WTC11 (cell line): ENCODE measurements at regions not wholly inside any gene's neighbourhood (a gene's known extent, or its start where the extent isn't known, plus 50 kb on each side); places are given as distances from the start of the nearest gene placed in this dataset.

Experiments
- ATAC-seq: fragments of 200-7000 bp; cut with Tn5 transposase; 2 replicates; pipeline ENCODE4 v1.10.0; 2021; ENCODE audit warnings: mild to moderate bottlenecking, moderate library complexity
- CTCF ChIA-PET: fragments of 300-600 bp; sonication (Branson Sonifier 250); formaldehyde crosslinking; loops from one replicate; lab custom pipeline; 2021; ENCODE audit warnings: antibody characterized with exemption; lab: Charles Lee
- POLR2A ChIA-PET: fragments of 350-600 bp; sonication (Branson Sonifier 250); formaldehyde crosslinking; loops from one replicate; lab custom pipeline; 2021; ENCODE audit warnings: antibody characterized with exemption; lab: Charles Lee
- DNase-seq: peaks from one replicate; pipeline ENCODE4 v3.0.0; 2021; ENCODE audit warnings: low spot score
- H3K27ac Mint-ChIP-seq: 2 replicates; pipeline ENCODE4 v1.8.0; 2021; ENCODE audit warnings: mixed read lengths
- H3K27me3 Mint-ChIP-seq: 2 replicates; pipeline ENCODE4 v1.8.0; 2021; ENCODE audit warnings: low read depth, mild to moderate bottlenecking, moderate library complexity, mixed read lengths
- H3K36me3 Mint-ChIP-seq: 2 replicates; pipeline ENCODE4 v1.8.0; 2021; ENCODE audit warnings: mixed read lengths
- H3K4me1 Mint-ChIP-seq: 2 replicates; pipeline ENCODE4 v1.8.0; 2022; ENCODE audit warnings: mixed read lengths
- H3K4me3 Mint-ChIP-seq: 2 replicates; pipeline ENCODE4 v1.8.0; 2021; ENCODE audit warnings: mild to moderate bottlenecking, moderate library complexity, mixed read lengths
- H3K9me3 Mint-ChIP-seq: 2 replicates; pipeline ENCODE4 v1.8.0; 2021; ENCODE audit warnings: mixed read lengths
- ATF1 ChIP-seq: sonication (generic); formaldehyde crosslinking; IDR thresholded peaks from 2 replicates; pipeline ENCODE4 v1.8.1; 2023; ENCODE audit warnings: mild to moderate bottlenecking, moderate library complexity, missing genetic modification reagents
- CBFB ChIP-seq: sonication (generic); formaldehyde crosslinking; IDR thresholded peaks from 2 replicates; pipeline ENCODE4 v1.8.1; 2022; ENCODE audit warnings: mild to moderate bottlenecking, low read depth, missing genetic modification reagents
- GRHL2 ChIP-seq: fragments of 250-450 bp; sonication (Bioruptor Pico); IDR thresholded peaks from 2 replicates; pipeline ENCODE4 v1.8.0; 2022; ENCODE audit warnings: mild to moderate bottlenecking, moderate library complexity; ENCODE audit not compliant: insufficient replicate concordance, severe bottlenecking
- JAZF1 ChIP-seq: fragments of 250-450 bp; sonication (Bioruptor Pico); IDR thresholded peaks from 2 replicates; pipeline ENCODE4 v1.9.0; 2021; ENCODE audit warnings: moderate library complexity, mild to moderate bottlenecking, inconsistent platforms
- KAT7 ChIP-seq: sonication (generic); formaldehyde crosslinking; IDR thresholded peaks from 2 replicates; pipeline ENCODE4 v1.8.1; 2023; ENCODE audit warnings: missing genetic modification reagents, mild to moderate bottlenecking, borderline replicate concordance
- NFE2L1 ChIP-seq: sonication (generic); formaldehyde crosslinking; IDR thresholded peaks from 2 replicates; pipeline ENCODE4 v1.8.1; 2023; ENCODE audit warnings: missing genetic modification reagents
- NR3C1 ChIP-seq: sonication (generic); formaldehyde crosslinking; conservative IDR thresholded peaks from 2 replicates; pipeline ENCODE4 v1.8.1; 2023; ENCODE audit warnings: low read depth, mild to moderate bottlenecking, missing genetic modification reagents
- RORB ChIP-seq: fragments of 250-450 bp; sonication (Bioruptor Pico); IDR thresholded peaks from 2 replicates; pipeline ENCODE4 v1.9.0; 2021; ENCODE audit warnings: mild to moderate bottlenecking
- TCF7 ChIP-seq: sonication (generic); formaldehyde crosslinking; IDR thresholded peaks from 2 replicates; pipeline ENCODE4 v1.8.0; 2022; ENCODE audit warnings: mild to moderate bottlenecking, low read depth, missing genetic modification reagents, moderate library complexity
- ZNF317 ChIP-seq: sonication (generic); formaldehyde crosslinking; IDR thresholded peaks from 2 replicates; pipeline ENCODE4 v1.8.1; 2023; ENCODE audit warnings: low read depth, mild to moderate bottlenecking, moderate library complexity, missing genetic modification reagents, borderline replicate concordance
- ZNF671 ChIP-seq: fragments of 250-450 bp; sonication (Bioruptor Pico); IDR thresholded peaks from 2 replicates; pipeline ENCODE4 v1.8.0; 2021; ENCODE audit warnings: mild to moderate bottlenecking
- TF ChIP-seq, protein P1 (sequence below): sonication (generic); formaldehyde crosslinking; IDR thresholded peaks from 2 replicates; pipeline ENCODE4 v1.8.1; 2023; ENCODE audit warnings: mild to moderate bottlenecking, missing genetic modification reagents, moderate library complexity
- TF ChIP-seq, protein P2 (sequence below): sonication (generic); formaldehyde crosslinking; IDR thresholded peaks from 2 replicates; pipeline ENCODE4 v1.8.0; 2023; ENCODE audit warnings: missing genetic modification reagents
- TF ChIP-seq, protein P3 (sequence below): fragments of 250-450 bp; sonication (Bioruptor Pico); IDR thresholded peaks from 2 replicates; pipeline ENCODE4 v1.9.0; 2021; ENCODE audit warnings: mild to moderate bottlenecking, borderline replicate concordance
- TF ChIP-seq, protein P4 (sequence below): fragments of 250-450 bp; sonication (Bioruptor Pico); IDR thresholded peaks from 2 replicates; pipeline ENCODE4 v1.9.0; 2021; ENCODE audit warnings: mild to moderate bottlenecking
- TF ChIP-seq, protein P5 (sequence below): sonication (generic); formaldehyde crosslinking; IDR thresholded peaks from 2 replicates; pipeline ENCODE4 v1.8.1; 2022; ENCODE audit warnings: mild to moderate bottlenecking, moderate library complexity, missing genetic modification reagents
- TF ChIP-seq, protein P6 (sequence below): sonication (generic); formaldehyde crosslinking; IDR thresholded peaks from 2 replicates; pipeline ENCODE4 v1.8.0; 2023; ENCODE audit warnings: missing genetic modification reagents, mild to moderate bottlenecking, borderline replicate concordance
- TF ChIP-seq, protein P7 (sequence below): sonication (generic); formaldehyde crosslinking; conservative IDR thresholded peaks from 2 replicates; pipeline ENCODE4 v1.8.1; 2022; ENCODE audit warnings: mild to moderate bottlenecking, missing genetic modification reagents

DNA sequence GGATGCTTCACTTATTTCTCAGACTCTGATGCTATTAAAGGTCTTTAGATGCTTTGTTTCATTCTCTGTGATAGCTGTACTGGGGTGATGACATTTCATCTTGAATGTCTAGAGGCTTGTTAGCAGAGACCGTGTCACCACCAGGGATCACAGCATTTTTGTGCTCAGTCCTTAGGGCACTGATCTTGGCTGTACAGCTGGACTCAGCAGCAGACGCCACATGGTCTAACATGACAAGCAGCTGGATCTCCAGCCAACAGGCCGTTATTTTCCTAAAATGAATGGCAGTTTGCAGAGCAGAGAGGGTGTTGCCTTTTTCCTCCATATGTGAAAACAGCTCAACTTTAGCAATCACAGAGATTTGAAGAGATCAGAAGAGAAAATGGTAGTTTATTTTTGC lies 491.8 kb downstream of the CDH2 start:
- H3K4me3 Mint-ChIP-seq: no peak overlapping the region

DNA sequence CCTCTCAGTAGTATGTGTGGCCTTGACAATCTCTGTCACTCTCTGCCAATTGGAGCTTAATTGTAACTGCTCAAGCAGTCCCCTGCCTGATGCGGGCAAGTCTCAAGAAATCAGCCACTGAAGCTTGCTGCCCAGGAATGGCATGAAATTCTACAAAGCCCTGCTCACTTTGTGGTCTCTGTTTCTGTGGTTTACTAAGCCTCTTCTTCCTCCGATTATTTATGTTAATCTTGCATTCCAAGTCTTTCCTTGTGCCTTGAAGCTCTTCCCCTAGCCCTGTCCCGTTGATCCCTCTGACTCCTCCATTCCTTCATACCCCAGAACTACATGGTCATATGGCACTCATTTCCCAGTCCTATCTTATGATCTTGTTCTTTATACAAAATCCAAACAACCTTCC lies 489.3 kb upstream of the CHST9 start:
- Mint-ChIP-seq H3K4me3 (no peak overlapping the region), H3K27me3 (no peaks in the 10 kb centered on the region), H3K4me1 (no peaks in the 10 kb centered on the region), H3K27ac (no peak overlapping the region), H3K36me3 (peaks cover 9% of the 10 kb centered on the region), H3K9me3 (peaks cover 15% of the 10 kb centered on the region)
- ATAC-seq (no peak), DNase-seq (no peak)
- POLR2A ChIA-PET: no interaction called here
- CTCF ChIA-PET: interaction anchor here (1.6 kb wide), 1 partner anchor 76 kb away, joined by 4 read pairs; no protein-coding TSS in a partner anchor
- TF ChIP-seq GRHL2 (CRISPR knock-in tag) (no peak), NFE2L1 (CRISPR knock-in tag) (no peak), KAT7 (CRISPR knock-in tag) (no peak), ZNF317 (CRISPR knock-in tag) (no peak)
- TF ChIP-seq, protein P1, sequence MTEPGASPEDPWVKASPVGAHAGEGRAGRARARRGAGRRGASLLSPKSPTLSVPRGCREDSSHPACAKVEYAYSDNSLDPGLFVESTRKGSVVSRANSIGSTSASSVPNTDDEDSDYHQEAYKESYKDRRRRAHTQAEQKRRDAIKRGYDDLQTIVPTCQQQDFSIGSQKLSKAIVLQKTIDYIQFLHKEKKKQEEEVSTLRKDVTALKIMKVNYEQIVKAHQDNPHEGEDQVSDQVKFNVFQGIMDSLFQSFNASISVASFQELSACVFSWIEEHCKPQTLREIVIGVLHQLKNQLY (CRISPR knock-in tag): no peak
- TF ChIP-seq, protein P2, sequence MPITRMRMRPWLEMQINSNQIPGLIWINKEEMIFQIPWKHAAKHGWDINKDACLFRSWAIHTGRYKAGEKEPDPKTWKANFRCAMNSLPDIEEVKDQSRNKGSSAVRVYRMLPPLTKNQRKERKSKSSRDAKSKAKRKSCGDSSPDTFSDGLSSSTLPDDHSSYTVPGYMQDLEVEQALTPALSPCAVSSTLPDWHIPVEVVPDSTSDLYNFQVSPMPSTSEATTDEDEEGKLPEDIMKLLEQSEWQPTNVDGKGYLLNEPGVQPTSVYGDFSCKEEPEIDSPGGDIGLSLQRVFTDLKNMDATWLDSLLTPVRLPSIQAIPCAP: no peak
- TF ChIP-seq, protein P3, sequence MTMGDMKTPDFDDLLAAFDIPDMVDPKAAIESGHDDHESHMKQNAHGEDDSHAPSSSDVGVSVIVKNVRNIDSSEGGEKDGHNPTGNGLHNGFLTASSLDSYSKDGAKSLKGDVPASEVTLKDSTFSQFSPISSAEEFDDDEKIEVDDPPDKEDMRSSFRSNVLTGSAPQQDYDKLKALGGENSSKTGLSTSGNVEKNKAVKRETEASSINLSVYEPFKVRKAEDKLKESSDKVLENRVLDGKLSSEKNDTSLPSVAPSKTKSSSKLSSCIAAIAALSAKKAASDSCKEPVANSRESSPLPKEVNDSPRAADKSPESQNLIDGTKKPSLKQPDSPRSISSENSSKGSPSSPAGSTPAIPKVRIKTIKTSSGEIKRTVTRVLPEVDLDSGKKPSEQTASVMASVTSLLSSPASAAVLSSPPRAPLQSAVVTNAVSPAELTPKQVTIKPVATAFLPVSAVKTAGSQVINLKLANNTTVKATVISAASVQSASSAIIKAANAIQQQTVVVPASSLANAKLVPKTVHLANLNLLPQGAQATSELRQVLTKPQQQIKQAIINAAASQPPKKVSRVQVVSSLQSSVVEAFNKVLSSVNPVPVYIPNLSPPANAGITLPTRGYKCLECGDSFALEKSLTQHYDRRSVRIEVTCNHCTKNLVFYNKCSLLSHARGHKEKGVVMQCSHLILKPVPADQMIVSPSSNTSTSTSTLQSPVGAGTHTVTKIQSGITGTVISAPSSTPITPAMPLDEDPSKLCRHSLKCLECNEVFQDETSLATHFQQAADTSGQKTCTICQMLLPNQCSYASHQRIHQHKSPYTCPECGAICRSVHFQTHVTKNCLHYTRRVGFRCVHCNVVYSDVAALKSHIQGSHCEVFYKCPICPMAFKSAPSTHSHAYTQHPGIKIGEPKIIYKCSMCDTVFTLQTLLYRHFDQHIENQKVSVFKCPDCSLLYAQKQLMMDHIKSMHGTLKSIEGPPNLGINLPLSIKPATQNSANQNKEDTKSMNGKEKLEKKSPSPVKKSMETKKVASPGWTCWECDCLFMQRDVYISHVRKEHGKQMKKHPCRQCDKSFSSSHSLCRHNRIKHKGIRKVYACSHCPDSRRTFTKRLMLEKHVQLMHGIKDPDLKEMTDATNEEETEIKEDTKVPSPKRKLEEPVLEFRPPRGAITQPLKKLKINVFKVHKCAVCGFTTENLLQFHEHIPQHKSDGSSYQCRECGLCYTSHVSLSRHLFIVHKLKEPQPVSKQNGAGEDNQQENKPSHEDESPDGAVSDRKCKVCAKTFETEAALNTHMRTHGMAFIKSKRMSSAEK (CRISPR knock-in tag): no peak
- TF ChIP-seq, protein P4, sequence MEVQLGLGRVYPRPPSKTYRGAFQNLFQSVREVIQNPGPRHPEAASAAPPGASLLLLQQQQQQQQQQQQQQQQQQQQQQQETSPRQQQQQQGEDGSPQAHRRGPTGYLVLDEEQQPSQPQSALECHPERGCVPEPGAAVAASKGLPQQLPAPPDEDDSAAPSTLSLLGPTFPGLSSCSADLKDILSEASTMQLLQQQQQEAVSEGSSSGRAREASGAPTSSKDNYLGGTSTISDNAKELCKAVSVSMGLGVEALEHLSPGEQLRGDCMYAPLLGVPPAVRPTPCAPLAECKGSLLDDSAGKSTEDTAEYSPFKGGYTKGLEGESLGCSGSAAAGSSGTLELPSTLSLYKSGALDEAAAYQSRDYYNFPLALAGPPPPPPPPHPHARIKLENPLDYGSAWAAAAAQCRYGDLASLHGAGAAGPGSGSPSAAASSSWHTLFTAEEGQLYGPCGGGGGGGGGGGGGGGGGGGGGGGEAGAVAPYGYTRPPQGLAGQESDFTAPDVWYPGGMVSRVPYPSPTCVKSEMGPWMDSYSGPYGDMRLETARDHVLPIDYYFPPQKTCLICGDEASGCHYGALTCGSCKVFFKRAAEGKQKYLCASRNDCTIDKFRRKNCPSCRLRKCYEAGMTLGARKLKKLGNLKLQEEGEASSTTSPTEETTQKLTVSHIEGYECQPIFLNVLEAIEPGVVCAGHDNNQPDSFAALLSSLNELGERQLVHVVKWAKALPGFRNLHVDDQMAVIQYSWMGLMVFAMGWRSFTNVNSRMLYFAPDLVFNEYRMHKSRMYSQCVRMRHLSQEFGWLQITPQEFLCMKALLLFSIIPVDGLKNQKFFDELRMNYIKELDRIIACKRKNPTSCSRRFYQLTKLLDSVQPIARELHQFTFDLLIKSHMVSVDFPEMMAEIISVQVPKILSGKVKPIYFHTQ (CRISPR knock-in tag): no peak

More for the DNA sequence above, 491.8 kb downstream of the CDH2 start:
- ChIA-PET CTCF (interaction anchor here (0.8 to 2.9 kb wide), 4 partner anchors 20 to 80 kb away, joined by 3 to 40 read pairs (median 5); no protein-coding TSS in a partner anchor), POLR2A (no interaction called here)
- Mint-ChIP-seq H3K27ac (no peak overlapping the region), H3K36me3 (peaks cover 15% of the 10 kb centered on the region), H3K27me3 (no peaks in the 10 kb centered on the region), H3K4me1 (no peaks in the 10 kb centered on the region), H3K9me3 (peaks cover 25% of the 10 kb centered on the region)
- TF ChIP-seq, protein P5, sequence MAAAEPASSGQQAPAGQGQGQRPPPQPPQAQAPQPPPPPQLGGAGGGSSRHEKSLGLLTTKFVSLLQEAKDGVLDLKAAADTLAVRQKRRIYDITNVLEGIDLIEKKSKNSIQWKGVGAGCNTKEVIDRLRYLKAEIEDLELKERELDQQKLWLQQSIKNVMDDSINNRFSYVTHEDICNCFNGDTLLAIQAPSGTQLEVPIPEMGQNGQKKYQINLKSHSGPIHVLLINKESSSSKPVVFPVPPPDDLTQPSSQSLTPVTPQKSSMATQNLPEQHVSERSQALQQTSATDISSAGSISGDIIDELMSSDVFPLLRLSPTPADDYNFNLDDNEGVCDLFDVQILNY (CRISPR knock-in tag): no peak
- no peak for TF ChIP-seq RORB (CRISPR knock-in tag)
- TF ChIP-seq, protein P6, sequence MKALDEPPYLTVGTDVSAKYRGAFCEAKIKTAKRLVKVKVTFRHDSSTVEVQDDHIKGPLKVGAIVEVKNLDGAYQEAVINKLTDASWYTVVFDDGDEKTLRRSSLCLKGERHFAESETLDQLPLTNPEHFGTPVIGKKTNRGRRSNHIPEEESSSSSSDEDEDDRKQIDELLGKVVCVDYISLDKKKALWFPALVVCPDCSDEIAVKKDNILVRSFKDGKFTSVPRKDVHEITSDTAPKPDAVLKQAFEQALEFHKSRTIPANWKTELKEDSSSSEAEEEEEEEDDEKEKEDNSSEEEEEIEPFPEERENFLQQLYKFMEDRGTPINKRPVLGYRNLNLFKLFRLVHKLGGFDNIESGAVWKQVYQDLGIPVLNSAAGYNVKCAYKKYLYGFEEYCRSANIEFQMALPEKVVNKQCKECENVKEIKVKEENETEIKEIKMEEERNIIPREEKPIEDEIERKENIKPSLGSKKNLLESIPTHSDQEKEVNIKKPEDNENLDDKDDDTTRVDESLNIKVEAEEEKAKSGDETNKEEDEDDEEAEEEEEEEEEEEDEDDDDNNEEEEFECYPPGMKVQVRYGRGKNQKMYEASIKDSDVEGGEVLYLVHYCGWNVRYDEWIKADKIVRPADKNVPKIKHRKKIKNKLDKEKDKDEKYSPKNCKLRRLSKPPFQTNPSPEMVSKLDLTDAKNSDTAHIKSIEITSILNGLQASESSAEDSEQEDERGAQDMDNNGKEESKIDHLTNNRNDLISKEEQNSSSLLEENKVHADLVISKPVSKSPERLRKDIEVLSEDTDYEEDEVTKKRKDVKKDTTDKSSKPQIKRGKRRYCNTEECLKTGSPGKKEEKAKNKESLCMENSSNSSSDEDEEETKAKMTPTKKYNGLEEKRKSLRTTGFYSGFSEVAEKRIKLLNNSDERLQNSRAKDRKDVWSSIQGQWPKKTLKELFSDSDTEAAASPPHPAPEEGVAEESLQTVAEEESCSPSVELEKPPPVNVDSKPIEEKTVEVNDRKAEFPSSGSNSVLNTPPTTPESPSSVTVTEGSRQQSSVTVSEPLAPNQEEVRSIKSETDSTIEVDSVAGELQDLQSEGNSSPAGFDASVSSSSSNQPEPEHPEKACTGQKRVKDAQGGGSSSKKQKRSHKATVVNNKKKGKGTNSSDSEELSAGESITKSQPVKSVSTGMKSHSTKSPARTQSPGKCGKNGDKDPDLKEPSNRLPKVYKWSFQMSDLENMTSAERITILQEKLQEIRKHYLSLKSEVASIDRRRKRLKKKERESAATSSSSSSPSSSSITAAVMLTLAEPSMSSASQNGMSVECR (CRISPR knock-in tag): no peak
- no peak for TF ChIP-seq ATF1 (CRISPR knock-in tag)
- no peak for TF ChIP-seq CBFB (CRISPR knock-in tag)
- no peak for TF ChIP-seq TCF7 (CRISPR knock-in tag)
- no peak for TF ChIP-seq ZNF671 (CRISPR knock-in tag)
- no peak for TF ChIP-seq JAZF1 (CRISPR knock-in tag)
- TF ChIP-seq, protein P7, sequence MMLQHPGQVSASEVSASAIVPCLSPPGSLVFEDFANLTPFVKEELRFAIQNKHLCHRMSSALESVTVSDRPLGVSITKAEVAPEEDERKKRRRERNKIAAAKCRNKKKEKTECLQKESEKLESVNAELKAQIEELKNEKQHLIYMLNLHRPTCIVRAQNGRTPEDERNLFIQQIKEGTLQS: no peak
- TF ChIP-seq NR3C1: no peak
- no peak for TF ChIP-seq KAT7 (CRISPR knock-in tag)
- ATAC-seq: no peak
- no peak for DNase-seq
